ENCODE measurements at regions not wholly inside any gene's neighbourhood (a gene's known extent, or its start where the extent isn't known, plus 50 kb on each side); places are given as distances from the start of the nearest gene placed in this dataset. TPM values are rescaled to one million over a fixed set of nuclear protein-coding genes. Genes with fewer than 3 reads are reported as not detected.

GRCh38 chr2:123958011-123958410, 67.1 kb upstream of the CNTNAP5 start:
- Histone ChIP-seq H3K27me3 (no peaks in the 10 kb centered on the region), H3K4me1 (ENCODE audit: insufficient read depth) (no peaks in the 10 kb centered on the region), H3K9me3 (peaks cover 0 to 4% of the 10 kb centered on the region in 2 donors), H3K4me3 (no peak overlapping the region), H3K27ac (no peak overlapping the region), H3K36me3 (no peaks in the 10 kb centered on the region)
- intact Hi-C loops (cut with DNase I) = no loop called here
- DNase-seq = no peak
- 51 to 68% (median 59%) methylated on average over 4 of the region's 4 CpGs for WGBS, 3 donors
- no peak for TF ChIP-seq POLR2A (IDR thresholded peaks at IDR 0.05)
- no peak for TF ChIP-seq EP300 (IDR thresholded peaks at IDR 0.05)
- no peak for TF ChIP-seq CTCF (IDR thresholded peaks at IDR 0.05)

GRCh38 chr2:123961576-123961975, 63.5 kb upstream of the CNTNAP5 start:
- intact Hi-C loops (cut with DNase I) = no loop called here
- H3K9me3 ChIP-seq = peaks cover 0 to 3% of the 10 kb centered on the region in 2 donors
- DNase-seq = no peak
- no peaks in the 10 kb centered on the region for H3K36me3 ChIP-seq
- no peak overlapping the region for H3K4me3 ChIP-seq
- no peaks in the 10 kb centered on the region for H3K4me1 ChIP-seq (ENCODE audit: insufficient read depth)
- H3K27me3 ChIP-seq = no peaks in the 10 kb centered on the region
- no peak for TF ChIP-seq EP300 (IDR thresholded peaks at IDR 0.05)
- no peak for TF ChIP-seq POLR2A (IDR thresholded peaks at IDR 0.05)
- no peak for TF ChIP-seq CTCF (IDR thresholded peaks at IDR 0.05)
- no peak overlapping the region for H3K27ac ChIP-seq

GRCh38 chr2:123971564-123972318, 53.3 kb upstream of the CNTNAP5 start:
- Histone ChIP-seq H3K36me3 (no peaks in the 10 kb centered on the region), H3K27me3 (no peaks in the 10 kb centered on the region), H3K4me1 (ENCODE audit: insufficient read depth) (no peaks in the 10 kb centered on the region), H3K4me3 (no peak overlapping the region), H3K9me3 (no peaks in the 10 kb centered on the region), H3K27ac (no peak overlapping the region)
- no peak for TF ChIP-seq POLR2A (IDR thresholded peaks at IDR 0.05)
- TF ChIP-seq CTCF (IDR thresholded peaks at IDR 0.05) = no peak
- TF ChIP-seq EP300 (IDR thresholded peaks at IDR 0.05) = no peak
- intact Hi-C loops (cut with DNase I) = no loop called here
- 63 to 74% (median 70%) methylated on average over 8 of the region's 8 CpGs for WGBS, 3 donors
- DNase-seq = no peak

Small RNAs in the stretch of these regions (small RNA-seq; reads per million reads assigned to genes)
- gene AC064859.1 = not detected

Data from ovary (tissue), 7 donors.